Endodermal cell (in vitro differentiated cells): ENCODE measurements at regions not wholly inside any gene's neighbourhood (a gene's known extent, or its start where the extent isn't known, plus 50 kb on each side); places are given as distances from the start of the nearest gene placed in this dataset.
A peak's percentile ranks its signal among the peaks of the same experiment; 100 is the strongest.
"Not testable (repeated sequence)": the region's sequence is repeated elsewhere in the genome, so short reads cannot be mapped to it uniquely, and the experiment has no call there.

ENCODE experiments used
- DNase-seq: peaks from one replicate; pipeline ENCODE4 v3.0.0-alpha.2; 2017
- H3K27ac ChIP-seq: 2 replicates; pipeline ENCODE4 v1.5.1; 2013; ENCODE audit warnings: mild to moderate bottlenecking, low read depth, low read length, moderate library complexity
- H3K27me3 ChIP-seq: 2 replicates; pipeline ENCODE4 v1.6.1; 2013; ENCODE audit warnings: mild to moderate bottlenecking, low read length, moderate library complexity; ENCODE audit not compliant: insufficient read depth, control insufficient read depth, poor library complexity, severe bottlenecking
- H3K36me3 ChIP-seq: 2 replicates; pipeline ENCODE4 v1.7.0; 2013; ENCODE audit warnings: mild to moderate bottlenecking, low read length, moderate library complexity; ENCODE audit not compliant: control insufficient read depth, insufficient read depth
- H3K4me1 ChIP-seq: one replicate; pipeline ENCODE4 v1.7.0; 2013; ENCODE audit warnings: low read length; ENCODE audit not compliant: control insufficient read depth, insufficient read depth
- H3K4me3 ChIP-seq: 2 replicates; pipeline ENCODE4 v1.5.1; 2013; ENCODE audit warnings: mild to moderate bottlenecking, low read length, moderate library complexity
- H3K9ac ChIP-seq: 2 replicates; pipeline ENCODE4 v1.6.1; 2013; ENCODE audit warnings: mild to moderate bottlenecking, low read length, moderate library complexity; ENCODE audit not compliant: poor library complexity, severe bottlenecking; ENCODE audit errors: extremely low read depth
- H3K9me3 ChIP-seq: 2 replicates; pipeline ENCODE4 v1.6.1; 2013; ENCODE audit warnings: mild to moderate bottlenecking, low read length, moderate library complexity; ENCODE audit not compliant: control insufficient read depth
- H3K27ac Mint-ChIP-seq: 2 replicates; pipeline ENCODE4 v1.8.0; 2020; ENCODE audit warnings: mixed read lengths
- H3K27me3 Mint-ChIP-seq: 2 replicates; pipeline ENCODE4 v1.8.0; 2021; ENCODE audit warnings: mild to moderate bottlenecking, mixed read lengths; ENCODE audit not compliant: insufficient read depth
- H3K36me3 Mint-ChIP-seq: 2 replicates; pipeline ENCODE4 v1.8.0; 2020; ENCODE audit warnings: low read depth, mixed read lengths
- H3K4me1 Mint-ChIP-seq: 2 replicates; pipeline ENCODE4 v1.8.0; 2020; ENCODE audit warnings: mixed read lengths
- H3K4me3 Mint-ChIP-seq: 2 replicates; pipeline ENCODE4 v1.8.0; 2020; ENCODE audit warnings: mild to moderate bottlenecking, moderate library complexity, mixed read lengths
- H3K9me3 Mint-ChIP-seq: 2 replicates; pipeline ENCODE4 v1.8.0; 2020; ENCODE audit warnings: mild to moderate bottlenecking, mixed read lengths
- WGBS, 2 experiments: methylation state at CpG; one replicate each; pipeline versions ENCODE4 v1.1.5 to v1.1.7; 2013; ENCODE audit warnings: missing lambda C conversion rate in 2 of 2, mixed read lengths in 1 of 2; ENCODE audit not compliant: insufficient coverage in 1 of 2, insufficient read length in 1 of 2; 5-methylcytosine and 5-hydroxymethylcytosine counted together
- TF ChIP-seq, protein P1 (sequence below): fragments of 200-600 bp; sonication (generic); conservative IDR thresholded peaks from 2 replicates; pipeline ENCODE4 v1.5.0; 2021; ENCODE audit warnings: antibody characterized with exemption, mild to moderate bottlenecking

- H3K4me3 ChIP-seq, H3K36me3 ChIP-seq, H3K4me1 ChIP-seq, H3K9ac ChIP-seq, H3K36me3 Mint-ChIP-seq, H3K27ac Mint-ChIP-seq, H3K4me3 Mint-ChIP-seq, H3K27me3 Mint-ChIP-seq, DNase-seq, H3K4me1 Mint-ChIP-seq, H3K27ac ChIP-seq, H3K27me3 ChIP-seq: not testable (repeated sequence)
- 86% methylated on average over 6 of the region's 8 CpGs; no CpG with 5 or more reads in 1 of the 2 experiments for WGBS, 2 experiments
- peaks cover 72% of the 10 kb centered on the region for H3K9me3 Mint-ChIP-seq
- H3K9me3 ChIP-seq: peaks cover 25% of the 10 kb centered on the region
Observed at GRCh38 chr14:105652317-105652716, 125.9 kb downstream of the TMEM121 start.

DNA sequence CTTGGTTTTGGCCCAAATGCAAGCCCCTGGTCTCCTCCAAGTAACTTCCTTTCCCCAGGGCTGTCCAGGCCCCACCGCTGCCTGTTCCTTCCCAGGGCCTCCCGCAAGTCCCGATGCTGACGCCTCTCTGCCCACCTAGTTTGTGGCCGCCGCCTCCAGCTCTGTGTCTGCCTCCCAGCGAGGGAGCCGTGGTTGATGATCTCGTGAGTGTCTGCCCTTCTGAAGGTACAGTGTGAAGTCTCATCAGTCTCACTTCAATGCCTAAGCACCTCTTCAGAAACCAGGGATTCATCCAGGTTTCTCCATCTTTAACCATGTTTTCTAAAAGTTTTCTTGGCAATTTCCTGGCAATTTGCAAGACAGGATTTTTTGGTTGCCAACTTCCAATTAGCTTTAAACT, 127.5 kb downstream of the TMEM121 start:
- not testable (repeated sequence) for H3K27ac Mint-ChIP-seq, H3K27me3 Mint-ChIP-seq, H3K4me3 ChIP-seq, H3K4me1 ChIP-seq, H3K27ac ChIP-seq, H3K36me3 Mint-ChIP-seq, DNase-seq, H3K4me3 Mint-ChIP-seq, H3K9ac ChIP-seq, H3K27me3 ChIP-seq, H3K36me3 ChIP-seq, H3K4me1 Mint-ChIP-seq
- H3K9me3 Mint-ChIP-seq: peaks cover 72% of the 10 kb centered on the region
- H3K9me3 ChIP-seq: peaks cover 29% of the 10 kb centered on the region
- 60 to 82% methylated on average over 1 to 7 of the region's 9 CpGs for WGBS, 2 experiments

DNA sequence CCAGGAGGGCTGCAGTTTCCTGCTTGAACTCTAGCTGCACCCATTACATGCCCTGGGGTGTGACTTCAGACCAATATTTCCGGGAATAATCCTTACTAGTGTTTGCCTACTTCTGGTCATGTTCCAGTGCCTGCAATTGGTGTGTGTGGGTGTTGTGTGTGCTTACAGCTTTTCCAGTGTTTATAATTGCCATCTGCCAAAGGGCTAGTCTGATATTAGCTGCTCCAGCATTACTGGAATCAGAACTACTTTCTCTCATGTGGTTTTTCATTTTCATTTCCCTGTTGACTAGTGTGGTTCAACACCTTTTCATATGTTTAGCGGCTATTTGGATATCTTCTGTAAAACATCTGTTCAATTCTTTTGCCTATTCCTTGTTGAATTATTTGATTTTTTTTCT, 132.9 kb downstream of the TMEM121 start:
- H3K9ac ChIP-seq, H3K4me1 Mint-ChIP-seq, H3K4me3 ChIP-seq, DNase-seq, H3K27me3 ChIP-seq, H3K4me3 Mint-ChIP-seq, H3K4me1 ChIP-seq, H3K27ac Mint-ChIP-seq, H3K27ac ChIP-seq, H3K27me3 Mint-ChIP-seq, H3K36me3 ChIP-seq: not testable (repeated sequence)
- peaks cover 33% of the 10 kb centered on the region for H3K9me3 ChIP-seq
- Mint-ChIP-seq H3K9me3 (peaks cover 71% of the 10 kb centered on the region), H3K36me3 (peaks cover 10% of the 10 kb centered on the region)
- 95% methylated on average over 2 of the region's 2 CpGs; no CpG with 5 or more reads in 1 of the 2 experiments for WGBS, 2 experiments

GRCh38 chr14:105659935-105660527, 133.6 kb downstream of the TMEM121 start:
- no peak overlapping the region for H3K9ac ChIP-seq
- H3K27me3 ChIP-seq: no peaks in the 10 kb centered on the region
- DNase-seq: no peak
- H3K4me1 ChIP-seq: no peaks in the 10 kb centered on the region
- WGBS, 2 experiments: 82 to 84% methylated on average over 7 to 9 of the region's 9 CpGs
- Mint-ChIP-seq H3K36me3 (peaks cover 10% of the 10 kb centered on the region), H3K4me1 (no peaks in the 10 kb centered on the region), H3K27me3 (no peaks in the 10 kb centered on the region), H3K9me3 (peaks cover 70% of the 10 kb centered on the region), H3K4me3 (no peak overlapping the region), H3K27ac (no peak overlapping the region)
- TF ChIP-seq, protein P1, sequence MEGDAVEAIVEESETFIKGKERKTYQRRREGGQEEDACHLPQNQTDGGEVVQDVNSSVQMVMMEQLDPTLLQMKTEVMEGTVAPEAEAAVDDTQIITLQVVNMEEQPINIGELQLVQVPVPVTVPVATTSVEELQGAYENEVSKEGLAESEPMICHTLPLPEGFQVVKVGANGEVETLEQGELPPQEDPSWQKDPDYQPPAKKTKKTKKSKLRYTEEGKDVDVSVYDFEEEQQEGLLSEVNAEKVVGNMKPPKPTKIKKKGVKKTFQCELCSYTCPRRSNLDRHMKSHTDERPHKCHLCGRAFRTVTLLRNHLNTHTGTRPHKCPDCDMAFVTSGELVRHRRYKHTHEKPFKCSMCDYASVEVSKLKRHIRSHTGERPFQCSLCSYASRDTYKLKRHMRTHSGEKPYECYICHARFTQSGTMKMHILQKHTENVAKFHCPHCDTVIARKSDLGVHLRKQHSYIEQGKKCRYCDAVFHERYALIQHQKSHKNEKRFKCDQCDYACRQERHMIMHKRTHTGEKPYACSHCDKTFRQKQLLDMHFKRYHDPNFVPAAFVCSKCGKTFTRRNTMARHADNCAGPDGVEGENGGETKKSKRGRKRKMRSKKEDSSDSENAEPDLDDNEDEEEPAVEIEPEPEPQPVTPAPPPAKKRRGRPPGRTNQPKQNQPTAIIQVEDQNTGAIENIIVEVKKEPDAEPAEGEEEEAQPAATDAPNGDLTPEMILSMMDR: no peak
- no peaks in the 10 kb centered on the region for H3K36me3 ChIP-seq
- H3K9me3 ChIP-seq: peaks cover 33% of the 10 kb centered on the region
- H3K27ac ChIP-seq: no peak overlapping the region
- H3K4me3 ChIP-seq: peak overlapping the region; percentile 27
